Testis (tissue), 2 donors: ENCODE measurements at regions not wholly inside any gene's neighbourhood (a gene's known extent, or its start where the extent isn't known, plus 50 kb on each side); places are given as distances from the start of the nearest gene placed in this dataset.

ENCODE experiments used
- POLR2A ChIP-seq: fragments of 450-650 bp; IDR thresholded peaks from one replicate; pipeline ENCODE4 v1.6.1; 2017; ENCODE audit warnings: antibody characterized with exemption, mild to moderate bottlenecking, moderate library complexity
- TF ChIP-seq, protein P1 (sequence below), 3 experiments: fragments of 450-650 bp in 2 of 3; fragments of 200-600 bp in 1 of 3; sonication (generic) in 1 of 3; IDR thresholded peaks; one replicate each; pipeline ENCODE4 v1.5.1; 2016 to 2019; ENCODE audit warnings: antibody characterized with exemption in 3 of 3, mild to moderate bottlenecking in 2 of 3, moderate library complexity in 1 of 3

DNA sequence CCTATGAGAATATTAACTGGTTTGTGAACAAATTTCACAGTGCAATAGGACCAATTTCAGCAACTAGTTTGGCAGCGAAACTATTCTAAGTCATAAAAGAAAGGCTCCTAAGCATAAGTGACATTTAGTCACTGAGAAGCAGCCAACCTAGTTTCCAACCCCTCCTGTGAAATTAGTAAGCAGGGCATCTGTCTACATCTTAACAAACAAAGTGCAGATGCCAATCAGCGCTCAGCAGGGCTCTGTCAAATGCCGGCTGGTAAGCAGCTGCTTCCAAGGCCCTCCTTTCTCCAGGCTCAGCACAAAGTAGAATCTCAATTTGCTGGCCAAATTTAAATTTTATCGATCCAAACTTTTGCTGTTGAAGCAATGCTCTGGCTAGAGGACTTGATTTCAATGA is 124.7 kb downstream of the ICOS start:
- TF ChIP-seq, protein P1, sequence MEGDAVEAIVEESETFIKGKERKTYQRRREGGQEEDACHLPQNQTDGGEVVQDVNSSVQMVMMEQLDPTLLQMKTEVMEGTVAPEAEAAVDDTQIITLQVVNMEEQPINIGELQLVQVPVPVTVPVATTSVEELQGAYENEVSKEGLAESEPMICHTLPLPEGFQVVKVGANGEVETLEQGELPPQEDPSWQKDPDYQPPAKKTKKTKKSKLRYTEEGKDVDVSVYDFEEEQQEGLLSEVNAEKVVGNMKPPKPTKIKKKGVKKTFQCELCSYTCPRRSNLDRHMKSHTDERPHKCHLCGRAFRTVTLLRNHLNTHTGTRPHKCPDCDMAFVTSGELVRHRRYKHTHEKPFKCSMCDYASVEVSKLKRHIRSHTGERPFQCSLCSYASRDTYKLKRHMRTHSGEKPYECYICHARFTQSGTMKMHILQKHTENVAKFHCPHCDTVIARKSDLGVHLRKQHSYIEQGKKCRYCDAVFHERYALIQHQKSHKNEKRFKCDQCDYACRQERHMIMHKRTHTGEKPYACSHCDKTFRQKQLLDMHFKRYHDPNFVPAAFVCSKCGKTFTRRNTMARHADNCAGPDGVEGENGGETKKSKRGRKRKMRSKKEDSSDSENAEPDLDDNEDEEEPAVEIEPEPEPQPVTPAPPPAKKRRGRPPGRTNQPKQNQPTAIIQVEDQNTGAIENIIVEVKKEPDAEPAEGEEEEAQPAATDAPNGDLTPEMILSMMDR (IDR thresholded peaks at IDR 0.05), result no peak
- TF ChIP-seq POLR2A, result no peak
